KOPT-K1 (cell line): ENCODE measurements at regions not wholly inside any gene's neighbourhood (a gene's known extent, or its start where the extent isn't known, plus 50 kb on each side); places are given as distances from the start of the nearest gene placed in this dataset.

ENCODE experiments used
- H3K27ac ChIP-seq: fragments of 200-600 bp; sonication (generic); 2 replicates; pipeline ENCODE4 v1.5.1; 2016; ENCODE audit warnings: antibody characterized with exemption, mild to moderate bottlenecking, low read depth, low read length; ENCODE audit not compliant: poor library complexity, severe bottlenecking
- H3K36me3 ChIP-seq: fragments of 200-600 bp; sonication (generic); 2 replicates; pipeline ENCODE4 v1.5.1; 2017; ENCODE audit warnings: antibody characterized with exemption, mild to moderate bottlenecking, low read length, moderate library complexity; ENCODE audit not compliant: insufficient read depth
- H3K9me3 ChIP-seq: fragments of 200-600 bp; sonication (generic); 2 replicates; pipeline ENCODE4 v1.5.1; 2017; ENCODE audit warnings: antibody characterized with exemption, low read length, mild to moderate bottlenecking; ENCODE audit not compliant: insufficient read depth, poor library complexity, severe bottlenecking

DNA sequence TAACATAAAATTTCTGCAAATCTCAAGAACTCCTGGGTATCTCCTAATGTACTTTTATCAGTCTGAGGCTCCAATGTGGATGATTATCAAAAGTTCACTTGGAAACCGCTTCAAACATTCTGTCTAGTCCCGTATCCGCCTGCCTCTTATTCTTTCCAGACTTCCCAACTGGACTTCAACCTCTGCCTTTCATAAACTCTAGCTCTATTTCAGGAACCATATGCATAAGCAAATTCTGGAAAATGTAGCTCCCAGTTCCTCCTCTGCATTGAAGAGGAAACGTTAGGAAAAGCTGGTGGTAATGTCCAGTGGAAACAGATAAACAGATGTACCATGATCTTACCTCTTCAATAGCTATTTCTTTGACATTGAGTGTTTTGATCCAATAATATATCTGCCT lies 285.0 kb downstream of the KCNJ2 start:
- Histone ChIP-seq H3K36me3 (no peaks in the 10 kb centered on the region), H3K9me3 (no peaks in the 10 kb centered on the region), H3K27ac (no peak overlapping the region)

DNA sequence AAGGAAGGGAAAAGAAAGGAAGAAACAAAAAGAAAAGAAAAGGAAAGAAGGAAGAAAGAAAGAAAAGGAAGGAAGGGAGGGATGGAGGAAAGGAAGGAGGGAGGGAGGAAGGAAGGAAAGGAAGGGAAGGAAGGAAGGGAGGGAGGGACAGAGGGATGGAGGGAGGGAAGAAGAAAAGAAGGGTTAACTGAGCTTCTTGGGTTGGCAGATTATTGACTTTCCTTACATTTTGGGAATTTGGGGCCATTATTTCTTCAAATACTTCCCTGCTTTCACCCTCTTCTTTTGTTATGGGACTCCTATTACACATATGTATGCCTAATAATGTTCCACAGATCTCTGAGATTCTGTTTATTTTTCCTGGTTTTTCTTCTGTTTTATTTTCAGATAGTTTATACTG lies 285.6 kb downstream of the KCNJ2 start:
- Histone ChIP-seq H3K9me3 (no peaks in the 10 kb centered on the region), H3K36me3 (no peaks in the 10 kb centered on the region), H3K27ac (no peak overlapping the region)

DNA sequence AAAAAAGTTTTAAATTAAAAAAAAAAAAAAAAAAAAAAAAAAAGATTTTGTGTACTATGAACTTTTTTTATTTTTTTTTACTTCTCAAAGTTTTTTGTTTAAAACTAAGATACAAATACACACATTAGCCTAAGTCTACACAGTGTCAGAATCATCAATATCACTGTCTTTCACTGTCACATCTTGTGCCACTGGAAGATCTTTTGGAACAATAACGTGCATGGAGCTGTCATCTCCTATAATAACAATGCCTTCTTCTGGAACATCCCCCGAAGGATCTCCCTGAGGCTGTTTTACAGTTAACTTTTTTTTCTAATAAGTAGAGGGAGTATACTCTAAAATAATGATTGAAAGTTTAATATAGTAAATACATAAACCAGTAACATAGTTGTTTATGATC lies 295.7 kb downstream of the KCNJ2 start:
- H3K27ac ChIP-seq = no peak overlapping the region
- H3K9me3 ChIP-seq = no peaks in the 10 kb centered on the region
- H3K36me3 ChIP-seq = no peaks in the 10 kb centered on the region

DNA sequence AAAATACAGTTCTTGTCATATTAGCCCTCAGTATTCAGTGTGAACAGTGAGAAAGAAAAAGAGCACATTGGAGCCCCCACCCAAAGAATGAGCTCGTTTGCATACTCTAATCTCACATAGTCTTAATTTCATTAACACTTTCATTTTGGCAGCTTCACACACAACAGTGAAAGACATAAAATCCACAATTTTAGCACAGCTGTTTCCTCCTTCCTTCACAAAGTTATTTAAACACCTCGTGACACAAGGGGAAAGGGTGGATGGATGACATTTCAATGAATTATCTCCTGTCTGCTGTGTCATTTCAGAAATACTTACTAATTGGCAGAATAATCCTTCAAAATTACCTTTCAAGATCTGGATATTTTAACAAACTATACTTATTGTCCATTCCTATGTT lies 299.3 kb downstream of the KCNJ2 start:
- Histone ChIP-seq H3K9me3 (no peaks in the 10 kb centered on the region), H3K27ac (no peak overlapping the region), H3K36me3 (no peaks in the 10 kb centered on the region)

DNA sequence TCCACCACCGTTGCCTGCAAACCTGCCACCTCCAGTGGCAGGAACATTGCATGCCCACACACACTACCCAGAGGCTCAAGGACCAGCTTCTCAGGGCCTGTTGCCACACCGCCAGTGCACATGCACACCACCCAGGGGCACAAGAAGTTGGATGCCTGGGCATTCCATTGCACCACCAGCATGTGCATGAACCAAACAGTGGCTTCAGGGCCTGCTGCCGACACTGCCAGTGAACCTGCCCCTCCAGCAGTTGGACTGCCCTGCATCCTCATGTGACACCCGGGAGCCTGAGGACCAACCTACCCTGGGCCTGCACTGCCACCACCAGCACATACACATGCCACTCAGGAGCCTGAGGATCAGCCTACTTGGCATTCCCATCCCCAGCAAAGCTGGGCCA lies 303.7 kb downstream of the KCNJ2 start:
- no peaks in the 10 kb centered on the region for H3K9me3 ChIP-seq
- no peaks in the 10 kb centered on the region for H3K36me3 ChIP-seq
- H3K27ac ChIP-seq = no peak overlapping the region

DNA sequence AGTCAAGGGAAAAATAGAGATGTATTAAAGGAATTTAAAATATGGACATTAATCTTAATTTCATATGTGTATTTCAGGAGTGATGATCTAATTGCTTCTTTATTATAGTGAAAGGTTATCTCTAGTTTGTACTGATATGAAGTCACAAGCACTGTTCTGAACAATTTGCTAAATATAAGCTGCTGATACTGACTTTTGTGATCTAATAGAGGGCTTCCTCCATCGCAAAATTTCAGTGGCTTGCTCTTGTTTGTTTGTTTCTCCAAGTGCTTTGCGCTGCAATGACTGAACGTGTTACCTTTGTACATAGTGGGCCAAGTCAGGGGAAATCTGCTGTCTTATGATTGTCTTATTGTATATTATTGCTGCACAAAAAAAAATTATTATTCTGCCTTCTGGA lies 307.0 kb downstream of the KCNJ2 start:
- Histone ChIP-seq H3K36me3 (no peaks in the 10 kb centered on the region), H3K27ac (no peak overlapping the region), H3K9me3 (no peaks in the 10 kb centered on the region)

DNA sequence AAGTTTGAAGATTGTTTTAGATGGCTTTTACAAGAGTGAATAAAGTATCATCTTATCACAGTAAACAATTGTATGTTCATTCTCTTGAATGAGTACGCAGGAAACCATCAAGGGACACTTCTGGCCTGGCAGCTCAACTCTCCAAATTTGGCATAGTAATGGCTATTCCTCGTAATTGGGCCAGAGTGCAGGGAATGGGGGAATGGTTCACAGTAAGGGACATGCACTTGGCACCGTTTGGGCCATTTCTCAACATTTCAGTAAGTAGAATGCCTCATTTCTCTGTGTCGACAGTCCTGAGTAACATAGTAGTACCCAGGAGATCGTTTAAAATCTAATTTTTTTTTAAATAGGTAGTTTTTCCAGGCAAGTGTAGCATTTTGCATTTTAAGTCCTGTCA lies 309.6 kb downstream of the KCNJ2 start:
- Histone ChIP-seq H3K27ac (no peak overlapping the region), H3K36me3 (no peaks in the 10 kb centered on the region), H3K9me3 (peaks cover 9% of the 10 kb centered on the region)

DNA sequence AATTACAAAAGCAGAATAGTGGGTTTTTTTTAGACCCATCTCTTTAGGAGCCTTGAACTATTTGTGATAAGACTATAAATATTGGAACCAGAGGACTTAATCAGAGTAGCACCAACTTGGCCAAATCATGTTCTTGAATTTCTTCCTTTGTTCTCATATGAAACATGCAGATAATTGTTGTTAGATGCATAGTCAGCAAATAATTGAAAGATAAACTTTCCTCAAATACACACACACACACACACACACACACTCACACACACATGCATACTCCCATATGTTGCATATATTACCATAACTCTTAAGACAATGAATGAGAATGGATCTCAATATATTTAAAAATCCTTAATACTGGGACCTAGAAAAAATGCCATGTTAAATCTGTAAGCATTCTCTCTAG lies 310.4 kb downstream of the KCNJ2 start:
- Histone ChIP-seq H3K9me3 (peaks cover 16% of the 10 kb centered on the region), H3K27ac (no peak overlapping the region), H3K36me3 (no peaks in the 10 kb centered on the region)

DNA sequence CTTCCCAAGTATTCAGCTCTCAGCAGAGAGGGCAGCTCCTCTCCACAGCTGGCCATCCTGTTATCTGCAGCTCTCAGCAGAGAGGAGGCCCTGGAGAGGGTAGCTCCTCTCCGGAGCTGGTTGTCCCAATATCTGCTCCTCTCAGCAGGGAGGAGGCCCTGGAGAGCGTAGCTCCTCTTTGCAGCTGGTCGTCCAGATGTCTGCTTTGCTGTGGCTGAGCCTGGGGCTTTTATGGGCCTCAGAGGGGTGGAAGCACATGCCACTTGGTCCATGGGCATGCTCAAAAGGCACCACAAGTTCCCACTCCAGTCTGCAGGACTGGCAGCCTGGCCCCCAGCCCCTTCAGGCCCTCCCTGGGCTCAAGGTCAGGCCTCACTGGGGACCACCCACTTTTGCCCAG lies 314.3 kb downstream of the KCNJ2 start:
- Histone ChIP-seq H3K9me3 (peaks cover 16% of the 10 kb centered on the region), H3K27ac (no peak overlapping the region)

DNA sequence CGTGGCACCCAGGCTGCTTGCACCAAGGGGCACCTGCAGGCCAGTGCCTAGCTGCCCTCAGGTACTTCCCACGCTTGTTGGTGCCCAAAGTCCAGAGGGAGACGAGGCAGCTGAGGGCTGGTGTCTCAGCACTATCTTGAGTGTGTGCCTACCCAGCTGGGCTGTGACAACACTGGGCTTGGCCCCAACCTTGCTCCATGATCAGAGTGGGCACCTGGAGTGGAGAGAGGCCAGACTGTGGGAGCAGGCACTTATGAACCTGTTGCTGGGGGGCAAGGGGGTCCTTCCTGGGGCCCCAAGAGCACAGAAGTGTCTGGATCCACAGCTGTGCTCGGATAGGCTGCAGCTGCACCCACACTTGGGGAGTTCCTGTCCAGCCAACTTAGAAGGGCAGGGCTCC lies 314.7 kb downstream of the KCNJ2 start:
- Histone ChIP-seq H3K9me3 (peaks cover 16% of the 10 kb centered on the region), H3K27ac (no peak overlapping the region), H3K36me3 (no peaks in the 10 kb centered on the region)

More for the DNA sequence above, 314.3 kb downstream of the KCNJ2 start:
- no peaks in the 10 kb centered on the region for H3K36me3 ChIP-seq

DNA sequence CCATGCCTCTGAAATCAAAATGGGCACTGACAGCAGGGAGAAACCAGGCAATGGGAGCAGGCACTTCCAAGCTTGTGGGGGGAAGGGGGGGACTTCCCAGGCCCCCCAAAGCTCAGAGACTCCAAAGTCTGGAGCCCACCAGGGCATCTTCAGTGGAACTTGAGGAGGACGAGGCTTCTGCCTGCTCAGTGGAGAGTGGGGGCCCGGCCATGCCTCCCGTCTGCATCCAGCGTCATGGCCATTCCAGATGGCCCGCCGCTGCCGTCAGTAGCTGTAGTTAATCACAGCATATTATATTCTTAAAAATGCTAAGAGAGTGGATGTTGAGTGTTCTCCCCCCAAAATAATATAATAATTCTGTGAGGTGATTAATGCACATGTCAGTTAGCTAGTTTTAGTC lies 315.2 kb downstream of the KCNJ2 start:
- Histone ChIP-seq H3K9me3 (peaks cover 16% of the 10 kb centered on the region), H3K27ac (no peak overlapping the region), H3K36me3 (no peaks in the 10 kb centered on the region)

DNA sequence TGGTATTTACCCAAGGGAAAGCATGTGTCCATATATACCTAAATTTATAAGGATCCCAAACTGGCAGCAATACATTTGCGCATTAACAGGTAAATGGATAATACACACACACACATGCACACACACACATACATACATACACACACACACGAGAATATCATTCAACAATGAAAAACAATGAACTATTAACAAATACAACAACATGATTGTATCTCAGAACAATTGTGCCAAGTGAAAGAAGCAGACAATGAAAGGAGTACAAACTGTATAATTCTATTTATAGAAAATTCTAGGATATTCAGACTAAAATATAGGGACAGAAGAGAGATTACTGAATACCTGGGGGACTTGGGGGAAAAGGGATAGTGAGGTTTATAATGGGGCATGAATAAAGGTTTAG lies 323.0 kb downstream of the KCNJ2 start:
- Histone ChIP-seq H3K36me3 (no peaks in the 10 kb centered on the region), H3K9me3 (no peaks in the 10 kb centered on the region), H3K27ac (no peak overlapping the region)

DNA sequence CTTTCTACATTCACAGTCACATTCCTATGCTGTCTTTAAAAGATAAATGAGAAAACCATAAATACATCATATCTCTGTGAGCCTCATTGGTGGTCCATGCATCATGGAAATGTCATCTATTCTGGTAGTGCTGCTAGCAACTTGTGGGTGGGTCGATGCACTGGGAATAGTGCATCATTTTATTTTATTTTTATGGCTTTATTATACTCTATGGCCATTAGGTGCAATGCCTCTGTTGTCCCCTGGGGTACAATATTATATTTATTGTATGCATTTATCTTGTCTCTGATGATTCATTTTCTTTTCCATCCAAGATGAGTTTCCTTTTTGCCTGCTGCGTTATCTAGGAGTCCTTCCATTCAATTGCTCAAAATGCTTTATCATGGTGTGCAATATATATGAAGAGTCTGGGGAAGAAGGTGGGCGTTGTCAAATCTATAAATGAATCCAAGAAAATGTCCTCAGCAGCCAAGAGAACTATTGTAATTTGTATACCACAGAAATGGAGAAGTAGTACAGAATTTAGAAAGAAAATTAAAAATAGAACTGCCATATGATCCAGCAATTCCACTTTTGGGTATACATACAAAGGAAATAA lies 324.0 kb downstream of the KCNJ2 start:
- Histone ChIP-seq H3K36me3 (no peaks in the 10 kb centered on the region), H3K9me3 (no peaks in the 10 kb centered on the region), H3K27ac (no peak overlapping the region)

DNA sequence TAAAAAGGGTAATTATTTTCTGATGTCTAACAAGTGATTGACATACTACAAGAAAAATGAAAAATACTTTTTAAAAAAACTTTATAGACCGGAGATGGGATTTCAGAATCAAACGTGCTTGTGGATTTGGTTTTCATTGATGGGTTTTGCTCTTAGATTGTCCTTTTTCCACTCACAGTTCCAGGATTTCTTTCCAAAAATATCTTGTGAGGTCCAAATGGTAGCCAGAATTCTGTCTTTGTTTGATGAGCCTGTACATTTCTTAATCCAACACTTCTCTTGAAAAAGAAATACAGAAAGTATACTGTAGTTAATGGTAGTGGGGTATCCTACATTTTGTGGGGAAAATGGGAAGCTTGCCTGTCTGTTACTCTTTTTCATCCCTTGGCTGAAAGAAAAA lies 329.3 kb downstream of the KCNJ2 start:
- H3K27ac ChIP-seq = no peak overlapping the region
- H3K36me3 ChIP-seq = no peaks in the 10 kb centered on the region
- no peaks in the 10 kb centered on the region for H3K9me3 ChIP-seq

DNA sequence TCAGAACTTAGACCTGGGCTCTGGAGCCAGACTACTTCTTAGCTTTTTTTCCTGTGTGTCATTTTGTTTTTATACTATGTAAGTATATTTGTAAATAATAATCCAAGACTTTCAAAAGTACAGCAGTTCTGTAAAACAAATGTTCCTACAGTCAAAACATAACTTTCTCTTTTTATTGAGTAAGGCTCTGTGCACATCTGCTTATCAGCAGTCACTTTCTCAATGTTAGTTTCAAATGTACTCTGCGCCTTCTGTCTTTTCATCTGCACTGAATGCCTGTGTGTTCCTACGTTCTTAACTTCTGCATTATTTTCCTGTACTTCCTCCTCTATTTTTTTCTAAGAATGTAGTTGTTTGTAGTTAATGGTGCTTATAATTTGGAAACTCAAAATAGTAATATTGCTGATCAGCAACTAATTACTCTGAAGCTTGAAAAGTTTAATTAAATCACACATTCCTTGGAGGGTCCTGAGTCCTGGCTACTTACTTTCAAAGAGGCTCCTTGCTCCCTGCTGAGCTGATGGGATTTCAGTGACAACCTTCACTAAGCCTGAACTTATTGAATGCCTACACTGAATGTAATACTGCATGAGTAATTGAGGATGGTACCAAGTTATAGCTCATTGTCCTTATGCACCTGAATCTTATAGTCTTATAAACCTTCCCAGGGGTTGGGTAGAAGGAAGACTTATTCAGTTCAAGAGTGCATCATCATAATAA lies 329.9 kb downstream of the KCNJ2 start:
- Histone ChIP-seq H3K27ac (no peak overlapping the region), H3K9me3 (no peaks in the 10 kb centered on the region), H3K36me3 (no peaks in the 10 kb centered on the region)

DNA sequence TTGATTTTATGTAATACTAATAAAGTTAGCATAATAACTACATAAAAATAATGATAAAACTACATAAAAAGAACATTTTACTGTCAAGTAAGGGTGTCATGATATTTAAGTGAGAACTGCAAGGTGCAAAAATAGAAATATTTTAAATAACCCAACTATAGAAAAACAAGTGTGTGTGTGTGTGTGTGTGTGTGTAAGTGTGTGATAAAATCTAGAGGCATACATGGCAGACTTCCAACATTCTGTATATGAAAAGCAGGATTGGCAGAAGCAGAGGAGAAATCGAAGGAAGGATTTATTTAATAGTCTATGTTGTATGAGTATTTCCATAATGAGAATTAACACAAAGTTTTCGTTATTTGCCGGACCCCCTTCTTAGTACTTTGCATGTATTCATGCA lies 334.1 kb downstream of the KCNJ2 start:
- no peaks in the 10 kb centered on the region for H3K9me3 ChIP-seq
- no peak overlapping the region for H3K27ac ChIP-seq
- H3K36me3 ChIP-seq = no peaks in the 10 kb centered on the region
